ENCODE measurements at regions not wholly inside any gene's neighbourhood (a gene's known extent, or its start where the extent isn't known, plus 50 kb on each side); places are given as distances from the start of the nearest gene placed in this dataset.

- no peak for FAIRE-seq
Measured at GRCh38 chr6:170026751-170027646, 263.9 kb downstream of the DLL1 start.

- no peak for FAIRE-seq
Measured at GRCh38 chr6:170025935-170026750, 264.7 kb downstream of the DLL1 start.

GRCh38 chr6:170025341-170025911 is 265.5 kb downstream of the DLL1 start:
- no peak for FAIRE-seq

GRCh38 chr6:170024940-170025339 is 265.9 kb downstream of the DLL1 start:
- no peak for FAIRE-seq

- FAIRE-seq, result no peak
Measured at GRCh38 chr6:170023620-170024521, 267.0 kb downstream of the DLL1 start.

- no peak for FAIRE-seq
Measured at GRCh38 chr6:170022827-170023619, 267.9 kb downstream of the DLL1 start.

GRCh38 chr6:170022291-170022722 is 268.6 kb downstream of the DLL1 start:
- FAIRE-seq, result no peak

GRCh38 chr6:170021579-170021978 is 269.3 kb downstream of the DLL1 start:
- FAIRE-seq, result no peak

- FAIRE-seq, result no peak
Measured at GRCh38 chr6:170019818-170020583, 268.6 kb downstream of the ERMARD start.

- no peak for FAIRE-seq
Measured at GRCh38 chr6:170018936-170019817, 267.8 kb downstream of the ERMARD start.

GRCh38 chr6:170018422-170018935 is 267.1 kb downstream of the ERMARD start:
- FAIRE-seq, result no peak

- no peak for FAIRE-seq
Measured at GRCh38 chr6:170017603-170018320, 266.3 kb downstream of the ERMARD start.

- FAIRE-seq, result no peak
Measured at GRCh38 chr6:170013815-170014214, 262.4 kb downstream of the ERMARD start.

- FAIRE-seq, result no peak
Measured at GRCh38 chr6:170012037-170012330, 260.6 kb downstream of the ERMARD start.

- no peak for FAIRE-seq
Measured at GRCh38 chr6:170011204-170012036, 260.0 kb downstream of the ERMARD start.

GRCh38 chr6:170010665-170011203 is 259.3 kb downstream of the ERMARD start:
- no peak for FAIRE-seq

- FAIRE-seq, result no peak
Measured at GRCh38 chr6:170008294-170008785, 256.9 kb downstream of the ERMARD start.

Data from colon (tissue), 2 donors.